ENCODE measurements at regions not wholly inside any gene's neighbourhood (a gene's known extent, or its start where the extent isn't known, plus 50 kb on each side); places are given as distances from the start of the nearest gene placed in this dataset.

DNA sequence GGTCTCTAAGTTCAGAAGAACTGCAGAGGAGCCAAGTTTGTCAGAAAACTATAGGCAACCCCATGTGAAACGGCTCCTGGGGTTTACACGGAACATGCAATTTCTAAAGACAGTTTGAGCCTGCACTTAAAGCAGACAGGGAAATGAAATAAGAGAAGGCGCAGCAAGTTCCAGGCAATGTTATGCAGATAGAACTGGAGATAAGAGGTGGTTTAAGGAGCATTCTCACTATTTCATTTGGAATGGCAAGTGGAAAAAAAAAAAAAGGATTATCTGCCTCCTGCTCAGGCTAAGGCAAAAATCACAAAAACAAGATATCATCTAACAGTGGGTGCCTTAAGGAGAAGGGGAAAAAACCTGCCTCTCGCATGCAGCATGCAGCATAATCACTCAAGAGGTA is 2252.4 kb downstream of the MAT2B start:
- TF ChIP-seq, protein P1, sequence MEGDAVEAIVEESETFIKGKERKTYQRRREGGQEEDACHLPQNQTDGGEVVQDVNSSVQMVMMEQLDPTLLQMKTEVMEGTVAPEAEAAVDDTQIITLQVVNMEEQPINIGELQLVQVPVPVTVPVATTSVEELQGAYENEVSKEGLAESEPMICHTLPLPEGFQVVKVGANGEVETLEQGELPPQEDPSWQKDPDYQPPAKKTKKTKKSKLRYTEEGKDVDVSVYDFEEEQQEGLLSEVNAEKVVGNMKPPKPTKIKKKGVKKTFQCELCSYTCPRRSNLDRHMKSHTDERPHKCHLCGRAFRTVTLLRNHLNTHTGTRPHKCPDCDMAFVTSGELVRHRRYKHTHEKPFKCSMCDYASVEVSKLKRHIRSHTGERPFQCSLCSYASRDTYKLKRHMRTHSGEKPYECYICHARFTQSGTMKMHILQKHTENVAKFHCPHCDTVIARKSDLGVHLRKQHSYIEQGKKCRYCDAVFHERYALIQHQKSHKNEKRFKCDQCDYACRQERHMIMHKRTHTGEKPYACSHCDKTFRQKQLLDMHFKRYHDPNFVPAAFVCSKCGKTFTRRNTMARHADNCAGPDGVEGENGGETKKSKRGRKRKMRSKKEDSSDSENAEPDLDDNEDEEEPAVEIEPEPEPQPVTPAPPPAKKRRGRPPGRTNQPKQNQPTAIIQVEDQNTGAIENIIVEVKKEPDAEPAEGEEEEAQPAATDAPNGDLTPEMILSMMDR (optimal IDR thresholded peaks at IDR 0.05 in 1 of 3, IDR thresholded peaks at IDR 0.05 in 1 of 3, conservative IDR thresholded peaks at IDR 0.05 in 1 of 3; ENCODE audit: extremely low read depth in 1 of 3, insufficient read depth in 2 of 3, low read length in 3 of 3) = no peak
- TF ChIP-seq EZH2 (IDR thresholded peaks at IDR 0.05; ENCODE audit: low read length) = no peak

All from keratinocyte (primary cell).